ENCODE measurements at regions not wholly inside any gene's neighbourhood (a gene's known extent, or its start where the extent isn't known, plus 50 kb on each side); places are given as distances from the start of the nearest gene placed in this dataset.

GRCh38 chrX:92231391-92231790 lies 452.2 kb downstream of the PCDH11X start:
- TF ChIP-seq CTCF (optimal IDR thresholded peaks at IDR 0.05 in 1 of 3, IDR thresholded peaks at IDR 0.05 in 1 of 3, conservative IDR thresholded peaks at IDR 0.05 in 1 of 3; ENCODE audit: extremely low read depth in 1 of 3, insufficient read depth in 2 of 3, low read length in 3 of 3) (no peak), EZH2 (IDR thresholded peaks at IDR 0.05; ENCODE audit: low read length) (no peak)
